Thyroid gland (tissue), 4 donors: ENCODE measurements at regions not wholly inside any gene's neighbourhood (a gene's known extent, or its start where the extent isn't known, plus 50 kb on each side); places are given as distances from the start of the nearest gene placed in this dataset.

Source experiments
- POLR2A ChIP-seq, 2 donors: fragments of 450-650 bp; IDR thresholded peaks; one replicate each; pipeline ENCODE4 v1.6.1; 2017; ENCODE audit warnings: antibody characterized with exemption in 2 of 2, mild to moderate bottlenecking in 2 of 2, moderate library complexity in 1 of 2
- TF ChIP-seq, protein P1 (sequence below), 6 experiments: fragments of 200-600 bp in 3 of 6; fragments of 450-650 bp in 3 of 6; sonication (generic) in 3 of 6; IDR thresholded peaks; one replicate each; pipeline ENCODE4 v1.5.1; 2016 to 2019; ENCODE audit warnings: antibody characterized with exemption in 6 of 6, mild to moderate bottlenecking in 2 of 6, inconsistent platforms in 1 of 6, moderate library complexity in 1 of 6

DNA sequence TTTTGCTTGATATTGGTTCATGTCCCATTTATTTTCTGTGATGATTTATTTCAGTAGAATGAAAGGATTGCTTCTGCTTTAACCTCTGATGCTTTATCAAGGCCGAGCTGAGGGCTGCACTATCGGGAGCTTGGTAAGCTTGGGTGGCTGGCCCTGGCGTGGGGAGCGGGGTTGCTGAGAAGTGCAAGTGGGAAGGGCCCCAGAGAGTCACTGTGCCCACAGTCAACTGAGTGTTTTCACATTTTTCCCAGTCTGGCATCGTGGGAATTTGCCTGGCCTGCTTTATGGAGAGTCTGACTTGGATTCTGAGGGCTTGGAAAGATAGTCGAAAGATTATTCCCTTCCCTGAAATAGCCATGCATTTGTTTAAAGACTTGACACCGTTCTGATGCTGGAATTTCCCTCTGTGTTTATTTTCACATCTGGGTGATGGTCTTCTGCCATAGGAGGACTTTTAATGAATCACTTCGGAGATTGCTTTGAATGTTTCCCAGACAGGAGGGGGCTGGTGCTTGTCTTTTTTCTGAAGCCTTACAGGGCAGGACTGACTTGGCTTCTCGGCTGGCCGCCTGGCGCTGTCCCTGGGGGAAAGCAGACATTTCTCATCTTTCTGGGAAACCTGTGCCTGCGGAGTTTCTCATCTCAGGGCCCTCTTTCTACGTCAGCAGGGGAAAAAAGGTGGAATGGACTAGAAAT, 139.0 kb downstream of the BOD1 start:
- TF ChIP-seq, protein P1, sequence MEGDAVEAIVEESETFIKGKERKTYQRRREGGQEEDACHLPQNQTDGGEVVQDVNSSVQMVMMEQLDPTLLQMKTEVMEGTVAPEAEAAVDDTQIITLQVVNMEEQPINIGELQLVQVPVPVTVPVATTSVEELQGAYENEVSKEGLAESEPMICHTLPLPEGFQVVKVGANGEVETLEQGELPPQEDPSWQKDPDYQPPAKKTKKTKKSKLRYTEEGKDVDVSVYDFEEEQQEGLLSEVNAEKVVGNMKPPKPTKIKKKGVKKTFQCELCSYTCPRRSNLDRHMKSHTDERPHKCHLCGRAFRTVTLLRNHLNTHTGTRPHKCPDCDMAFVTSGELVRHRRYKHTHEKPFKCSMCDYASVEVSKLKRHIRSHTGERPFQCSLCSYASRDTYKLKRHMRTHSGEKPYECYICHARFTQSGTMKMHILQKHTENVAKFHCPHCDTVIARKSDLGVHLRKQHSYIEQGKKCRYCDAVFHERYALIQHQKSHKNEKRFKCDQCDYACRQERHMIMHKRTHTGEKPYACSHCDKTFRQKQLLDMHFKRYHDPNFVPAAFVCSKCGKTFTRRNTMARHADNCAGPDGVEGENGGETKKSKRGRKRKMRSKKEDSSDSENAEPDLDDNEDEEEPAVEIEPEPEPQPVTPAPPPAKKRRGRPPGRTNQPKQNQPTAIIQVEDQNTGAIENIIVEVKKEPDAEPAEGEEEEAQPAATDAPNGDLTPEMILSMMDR (IDR thresholded peaks at IDR 0.05) = no peak
- TF ChIP-seq POLR2A (IDR thresholded peaks at IDR 0.05) = no peak
